RWPE2 (cell line): ENCODE measurements at regions not wholly inside any gene's neighbourhood (a gene's known extent, or its start where the extent isn't known, plus 50 kb on each side); places are given as distances from the start of the nearest gene placed in this dataset.

ENCODE experiments used
- ATAC-seq: fragments of 200-7000 bp; cut with Tn5 transposase; 3 replicates; pipeline ENCODE4 v1.9.1; 2021; ENCODE audit warnings: low read depth
- DNase-seq: peaks from one replicate; pipeline ENCODE4 v3.0.0-alpha.2; 2020; ENCODE audit warnings: low spot score
- H3K27ac ChIP-seq: fragments of 450-650 bp; 2 replicates; pipeline ENCODE4 v1.5.1; 2017; ENCODE audit warnings: mild to moderate bottlenecking; ENCODE audit not compliant: poor library complexity, severe bottlenecking
- H3K27me3 ChIP-seq: fragments of 250-450 bp; sonication (Bioruptor Pico); 2 replicates; pipeline ENCODE4 v1.5.1; 2021; ENCODE audit warnings: mild to moderate bottlenecking, moderate library complexity; ENCODE audit not compliant: insufficient read depth, poor library complexity, severe bottlenecking
- H3K36me3 ChIP-seq: fragments of 250-450 bp; sonication (Bioruptor Pico); 2 replicates; pipeline ENCODE4 v1.5.1; 2020; ENCODE audit warnings: low read depth, mild to moderate bottlenecking, moderate library complexity
- H3K4me1 ChIP-seq: fragments of 250-450 bp; sonication (Bioruptor Pico); 2 replicates; pipeline ENCODE4 v1.5.1; 2021; ENCODE audit warnings: mild to moderate bottlenecking, moderate library complexity; ENCODE audit not compliant: insufficient read depth, poor library complexity, severe bottlenecking
- H3K4me3 ChIP-seq: fragments of 250-450 bp; sonication (Bioruptor Pico); 2 replicates; pipeline ENCODE4 v1.5.1; 2021; ENCODE audit warnings: mild to moderate bottlenecking, moderate library complexity; ENCODE audit not compliant: severe bottlenecking
- H3K9me3 ChIP-seq: fragments of 250-450 bp; sonication (Bioruptor Pico); 2 replicates; pipeline ENCODE4 v1.5.1; 2021; ENCODE audit warnings: mild to moderate bottlenecking, moderate library complexity; ENCODE audit not compliant: severe bottlenecking
- CTCF ChIP-seq: fragments of 450-650 bp; IDR thresholded peaks from one replicate; pipeline ENCODE4 v1.5.1; 2017; ENCODE audit warnings: mild to moderate bottlenecking, moderate library complexity; ENCODE audit not compliant: poor library complexity, severe bottlenecking

GRCh38 chr5:104913841-104914281, 1351.3 kb upstream of the NUDT12 start:
- H3K36me3 ChIP-seq: no peaks in the 10 kb centered on the region
- no peak overlapping the region for H3K4me3 ChIP-seq
- H3K27me3 ChIP-seq: no peaks in the 10 kb centered on the region
- DNase-seq: no peak
- no peak overlapping the region for H3K27ac ChIP-seq
- no peaks in the 10 kb centered on the region for H3K4me1 ChIP-seq
- no peak for TF ChIP-seq CTCF
- H3K9me3 ChIP-seq: no peaks in the 10 kb centered on the region
- ATAC-seq: no peak

GRCh38 chr5:104909803-104910202, 1347.2 kb upstream of the NUDT12 start:
- no peak for ATAC-seq
- no peaks in the 10 kb centered on the region for H3K9me3 ChIP-seq
- H3K4me1 ChIP-seq: no peaks in the 10 kb centered on the region
- DNase-seq: no peak
- H3K27ac ChIP-seq: no peak overlapping the region
- TF ChIP-seq CTCF: no peak
- H3K4me3 ChIP-seq: no peak overlapping the region
- H3K27me3 ChIP-seq: peaks cover 3% of the 10 kb centered on the region
- no peaks in the 10 kb centered on the region for H3K36me3 ChIP-seq

- Histone ChIP-seq H3K4me1 (no peaks in the 10 kb centered on the region), H3K9me3 (no peaks in the 10 kb centered on the region), H3K27ac (no peak overlapping the region), H3K27me3 (peaks cover 3% of the 10 kb centered on the region), H3K36me3 (no peaks in the 10 kb centered on the region), H3K4me3 (no peak overlapping the region)
- no peak for TF ChIP-seq CTCF
- DNase-seq (no peak), ATAC-seq (no peak)
These were observed 1342.0 kb upstream of the NUDT12 start for GRCh38 chr5:104904561-104904960.

- no peak for TF ChIP-seq CTCF
- Histone ChIP-seq H3K4me3 (no peak overlapping the region), H3K27ac (no peak overlapping the region), H3K4me1 (no peaks in the 10 kb centered on the region), H3K27me3 (peaks cover 3% of the 10 kb centered on the region), H3K36me3 (no peaks in the 10 kb centered on the region), H3K9me3 (no peaks in the 10 kb centered on the region)
- no peak for DNase-seq
- ATAC-seq: no peak; the same call in 2 of the 3 replicates
These were observed 1341.4 kb upstream of the NUDT12 start for GRCh38 chr5:104903941-104904340.

GRCh38 chr5:104891596-104891995, 1329.0 kb upstream of the NUDT12 start:
- ATAC-seq: no peak
- Histone ChIP-seq H3K9me3 (peaks cover 5% of the 10 kb centered on the region), H3K27ac (no peak overlapping the region), H3K4me1 (peaks cover 2% of the 10 kb centered on the region), H3K36me3 (no peaks in the 10 kb centered on the region), H3K27me3 (no peaks in the 10 kb centered on the region), H3K4me3 (no peak overlapping the region)
- no peak for TF ChIP-seq CTCF
- no peak for DNase-seq
